ENCODE measurements at regions not wholly inside any gene's neighbourhood (a gene's known extent, or its start where the extent isn't known, plus 50 kb on each side); places are given as distances from the start of the nearest gene placed in this dataset.

GRCh38 chr1:80779275-80779674 is 1021.5 kb upstream of the ADGRL2 start:
- TF ChIP-seq TAF1 (IDR thresholded peaks at IDR 0.05; ENCODE audit: low read depth) (no peak), RAD21 (IDR thresholded peaks at IDR 0.05; ENCODE audit: low read depth) (0 out of 2 replicates have a peak, but pooled peaks have one; percentile 13)

- no peak for TF ChIP-seq CREB1 (IDR thresholded peaks at IDR 0.05; ENCODE audit: low read depth)
- no peak for TF ChIP-seq MAX (IDR thresholded peaks at IDR 0.05)
- TF ChIP-seq RAD21 (IDR thresholded peaks at IDR 0.05; ENCODE audit: low read depth), result no peak
- TF ChIP-seq EGR1 (IDR thresholded peaks at IDR 0.05), result no peak
- TF ChIP-seq CEBPB (IDR thresholded peaks at IDR 0.05), result no peak
- TF ChIP-seq REST (IDR thresholded peaks at IDR 0.05; ENCODE audit: low read depth), result no peak
- TF ChIP-seq YY1 (IDR thresholded peaks at IDR 0.05; ENCODE audit: low read depth), result no peak
These were observed 1022.5 kb upstream of the ADGRL2 start for GRCh38 chr1:80778094-80778840.

- TF ChIP-seq YY1 (IDR thresholded peaks at IDR 0.05; ENCODE audit: low read depth) (no peak), EGR1 (IDR thresholded peaks at IDR 0.05) (no peak), RAD21 (IDR thresholded peaks at IDR 0.05; ENCODE audit: low read depth) (no peak), CREB1 (IDR thresholded peaks at IDR 0.05; ENCODE audit: low read depth) (no peak), USF1 (IDR thresholded peaks at IDR 0.05) (no peak), NFIC (IDR thresholded peaks at IDR 0.05) (no peak), TCF12 (IDR thresholded peaks at IDR 0.05; ENCODE audit: low read depth) (no peak), ZBTB7A (IDR thresholded peaks at IDR 0.05; ENCODE audit: low read depth) (no peak), TAF1 (IDR thresholded peaks at IDR 0.05; ENCODE audit: low read depth) (no peak), REST (IDR thresholded peaks at IDR 0.05; ENCODE audit: low read depth) (no peak), TEAD4 (IDR thresholded peaks at IDR 0.05) (no peak), CEBPB (IDR thresholded peaks at IDR 0.05) (no peak), EP300 (IDR thresholded peaks at IDR 0.05; ENCODE audit: borderline replicate concordance) (no peak), MAX (IDR thresholded peaks at IDR 0.05) (no peak), FOXM1 (IDR thresholded peaks at IDR 0.05; ENCODE audit: borderline replicate concordance, low read depth) (no peak)
These were observed 1024.5 kb upstream of the ADGRL2 start for GRCh38 chr1:80776266-80776665.

- no peak for TF ChIP-seq TAF1 (IDR thresholded peaks at IDR 0.05; ENCODE audit: low read depth)
- no peak for TF ChIP-seq RAD21 (IDR thresholded peaks at IDR 0.05; ENCODE audit: low read depth)
- no peak for TF ChIP-seq ZBTB7A (IDR thresholded peaks at IDR 0.05; ENCODE audit: low read depth)
- TF ChIP-seq REST (IDR thresholded peaks at IDR 0.05; ENCODE audit: low read depth), result no peak
- no peak for TF ChIP-seq EP300 (IDR thresholded peaks at IDR 0.05; ENCODE audit: borderline replicate concordance)
- TF ChIP-seq TEAD4 (IDR thresholded peaks at IDR 0.05), result no peak
These were observed 1031.5 kb upstream of the ADGRL2 start for GRCh38 chr1:80769208-80769750.

GRCh38 chr1:80767711-80768110 is 1033.0 kb upstream of the ADGRL2 start:
- TF ChIP-seq YY1 (IDR thresholded peaks at IDR 0.05; ENCODE audit: low read depth) (no peak), TCF12 (IDR thresholded peaks at IDR 0.05; ENCODE audit: low read depth) (no peak), RAD21 (IDR thresholded peaks at IDR 0.05; ENCODE audit: low read depth) (no peak), TAF1 (IDR thresholded peaks at IDR 0.05; ENCODE audit: low read depth) (no peak), CREB1 (IDR thresholded peaks at IDR 0.05; ENCODE audit: low read depth) (no peak), CEBPB (IDR thresholded peaks at IDR 0.05) (no peak), ZBTB7A (IDR thresholded peaks at IDR 0.05; ENCODE audit: low read depth) (no peak), USF1 (IDR thresholded peaks at IDR 0.05) (no peak), FOXM1 (IDR thresholded peaks at IDR 0.05; ENCODE audit: borderline replicate concordance, low read depth) (no peak), REST (IDR thresholded peaks at IDR 0.05; ENCODE audit: low read depth) (no peak), TEAD4 (IDR thresholded peaks at IDR 0.05) (no peak), NFIC (IDR thresholded peaks at IDR 0.05) (no peak)
